Fibroblast of lung (primary cell): ENCODE measurements at regions not wholly inside any gene's neighbourhood (a gene's known extent, or its start where the extent isn't known, plus 50 kb on each side); places are given as distances from the start of the nearest gene placed in this dataset.

ENCODE experiments used
- DNase-seq, 2 donors: peaks; one replicate each; pipeline versions ENCODE4 v3.0.0 to v3.0.0-alpha.2; 2010; ENCODE audit warnings: low read depth in 2 of 2
- H2AFZ ChIP-seq: 2 replicates; pipeline ENCODE4 v1.5.1; 2012; ENCODE audit warnings: low read length, control low read depth, inconsistent platforms
- H3K27ac ChIP-seq: 2 replicates; pipeline ENCODE4 v1.5.1; 2011; ENCODE audit warnings: low read length, control low read depth; ENCODE audit not compliant: insufficient read depth
- H3K27me3 ChIP-seq: 2 replicates; pipeline ENCODE4 v1.5.1; 2011; ENCODE audit warnings: mild to moderate bottlenecking, low read length; ENCODE audit not compliant: control insufficient read depth, insufficient read depth
- H3K36me3 ChIP-seq: 2 replicates; pipeline ENCODE4 v1.5.1; 2011; ENCODE audit warnings: low read length; ENCODE audit not compliant: control insufficient read depth, insufficient read depth
- H3K4me1 ChIP-seq: 2 replicates; pipeline ENCODE4 v1.5.1; 2011; ENCODE audit warnings: low read length; ENCODE audit not compliant: control insufficient read depth, insufficient read depth; ENCODE audit errors: extremely low read depth
- H3K4me2 ChIP-seq: 2 replicates; pipeline ENCODE4 v1.5.1; 2011; ENCODE audit warnings: low read length, control low read depth; ENCODE audit not compliant: insufficient read depth; ENCODE audit errors: extremely low read depth
- H3K4me3 ChIP-seq, 4 experiments: fragments of 200-600 bp in 1 of 4; sonication (generic) in 1 of 4; replicated peaks in 1 of 4; 2 replicates each; pipeline ENCODE4 v1.5.1; 2011 to 2016; ENCODE audit warnings: low read length in 4 of 4, low read depth in 3 of 4, mild to moderate bottlenecking in 3 of 4, control low read depth in 2 of 4, inconsistent platforms in 1 of 4, mixed read lengths in 1 of 4; ENCODE audit not compliant: insufficient read depth in 1 of 4; ENCODE audit errors: control extremely low read depth in 1 of 4
- H3K79me2 ChIP-seq: 2 replicates; pipeline ENCODE4 v1.5.1; 2012; ENCODE audit warnings: mild to moderate bottlenecking, low read length, inconsistent platforms; ENCODE audit not compliant: control insufficient read depth, insufficient read depth
- H3K9ac ChIP-seq: 2 replicates; pipeline ENCODE4 v1.5.1; 2011; ENCODE audit warnings: mild to moderate bottlenecking, low read length, control low read depth; ENCODE audit not compliant: insufficient read depth
- H3K9me3 ChIP-seq: 2 replicates; pipeline ENCODE4 v1.5.1; 2012; ENCODE audit warnings: low read depth, low read length; ENCODE audit not compliant: control insufficient read depth, insufficient read depth
- H4K20me1 ChIP-seq: 2 replicates; pipeline ENCODE4 v1.5.1; 2011; ENCODE audit warnings: low read length; ENCODE audit not compliant: control insufficient read depth, insufficient read depth; ENCODE audit errors: extremely low read depth
- CTCF ChIP-seq, 2 donors: IDR thresholded peaks in 1 of 2; conservative IDR thresholded peaks in 1 of 2; 1 replicate in 1 of 2; 2 replicates in 1 of 2; pipeline ENCODE4 v1.5.1; 2011 to 2012; ENCODE audit warnings: low read length in 2 of 2, control low read depth in 1 of 2, inconsistent platforms in 1 of 2, low read depth in 1 of 2, mild to moderate bottlenecking in 1 of 2
- EZH2 ChIP-seq: IDR thresholded peaks from 2 replicates; pipeline ENCODE4 v1.5.1; 2012; ENCODE audit warnings: low read length, control low read depth, mild to moderate bottlenecking; ENCODE audit errors: missing control alignments

DNA sequence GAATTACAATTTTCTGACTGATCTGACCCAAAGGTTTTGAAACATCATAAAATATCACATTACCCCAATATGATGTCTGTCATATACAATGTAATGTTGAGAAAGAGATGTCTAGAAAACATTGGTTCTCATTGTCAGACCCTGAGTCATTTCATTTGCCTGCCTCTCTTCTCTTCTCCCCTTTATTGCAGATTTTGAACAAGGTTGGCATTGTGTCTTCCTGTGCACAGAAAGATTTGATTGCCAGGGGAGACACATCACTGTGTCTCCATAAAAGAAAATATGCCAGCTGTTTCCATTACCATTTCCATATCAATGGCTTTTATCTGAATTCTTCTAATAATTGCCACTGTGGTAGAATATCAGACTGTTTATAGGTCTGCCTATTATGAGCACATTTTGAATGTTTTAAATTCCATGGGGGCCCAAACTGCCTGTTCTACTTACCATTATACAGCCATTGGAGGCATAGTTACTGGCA, 65.6 kb downstream of the IFI44 start:
- Histone ChIP-seq H2AFZ (no peak overlapping the region), H3K79me2 (no peaks in the 10 kb centered on the region), H3K27ac (no peak overlapping the region), H3K27me3 (no peaks in the 10 kb centered on the region), H3K9ac (no peak overlapping the region), H3K4me1 (peaks cover 5% of the 10 kb centered on the region), H3K4me2 (no peak overlapping the region), H3K9me3 (no peaks in the 10 kb centered on the region), H3K36me3 (no peaks in the 10 kb centered on the region), H4K20me1 (no peaks in the 10 kb centered on the region), H3K4me3 (no peak overlapping the region)
- no peak for TF ChIP-seq CTCF (conservative IDR thresholded peaks at IDR 0.05 in 1 of 2, IDR thresholded peaks at IDR 0.05 in 1 of 2; ENCODE audit: low read depth in 1 of 2, low read length in 2 of 2)
- no peak for TF ChIP-seq EZH2
- DNase-seq: peak; percentile 18 to 42

DNA sequence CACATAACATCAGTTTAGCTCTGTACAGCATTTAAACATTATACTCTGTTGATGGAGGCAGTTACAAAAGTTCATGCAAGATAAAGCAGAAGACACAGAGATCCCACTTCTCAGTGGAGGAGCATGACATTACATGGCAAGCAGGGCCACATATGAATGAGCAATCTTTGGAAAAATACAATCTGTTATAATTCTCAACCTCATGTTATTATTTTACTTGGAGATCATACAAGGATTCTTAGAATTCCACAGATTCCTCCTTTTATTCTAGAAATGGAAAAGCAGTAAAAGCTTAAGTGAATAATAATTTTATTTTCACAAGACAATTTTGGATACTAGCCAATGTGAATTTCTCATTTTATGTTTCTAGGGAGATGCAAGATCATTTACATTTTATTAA, 66.6 kb downstream of the IFI44 start:
- no peak overlapping the region for H2AFZ ChIP-seq
- H3K4me2 ChIP-seq: no peak overlapping the region
- no peaks in the 10 kb centered on the region for H3K36me3 ChIP-seq
- TF ChIP-seq EZH2 (no peak), CTCF (conservative IDR thresholded peaks at IDR 0.05 in 1 of 2, IDR thresholded peaks at IDR 0.05 in 1 of 2; ENCODE audit: low read depth in 1 of 2, low read length in 2 of 2) (no peak)
- no peak overlapping the region for H3K9ac ChIP-seq
- H3K27ac ChIP-seq: no peak overlapping the region
- H3K9me3 ChIP-seq: no peaks in the 10 kb centered on the region
- peak; percentile 8 to 62 for DNase-seq
- H3K79me2 ChIP-seq: no peaks in the 10 kb centered on the region
- H3K4me3 ChIP-seq: no peak overlapping the region
- no peaks in the 10 kb centered on the region for H3K27me3 ChIP-seq
- H4K20me1 ChIP-seq: no peaks in the 10 kb centered on the region
- peaks cover 5% of the 10 kb centered on the region for H3K4me1 ChIP-seq

- Histone ChIP-seq H3K4me2 (no peak overlapping the region), H2AFZ (no peak overlapping the region), H3K9ac (no peak overlapping the region), H3K4me1 (peaks cover 5% of the 10 kb centered on the region), H3K79me2 (no peaks in the 10 kb centered on the region), H3K27ac (no peak overlapping the region), H3K9me3 (no peaks in the 10 kb centered on the region), H3K4me3 (no peak overlapping the region), H3K27me3 (no peaks in the 10 kb centered on the region), H4K20me1 (no peaks in the 10 kb centered on the region), H3K36me3 (no peaks in the 10 kb centered on the region)
- no peak for TF ChIP-seq EZH2
- TF ChIP-seq CTCF (conservative IDR thresholded peaks at IDR 0.05 in 1 of 2, IDR thresholded peaks at IDR 0.05 in 1 of 2; ENCODE audit: low read depth in 1 of 2, low read length in 2 of 2): no peak
- peak in 1 of 2 donors; percentile 61 for DNase-seq
These were observed 68.9 kb downstream of the IFI44 start for GRCh38 chr1:78718566-78718965.
